GM12892 (cell line): ENCODE measurements at regions not wholly inside any gene's neighbourhood (a gene's known extent, or its start where the extent isn't known, plus 50 kb on each side); places are given as distances from the start of the nearest gene placed in this dataset.
"Not testable (repeated sequence)": the region's sequence is repeated elsewhere in the genome, so short reads cannot be mapped to it uniquely, and the experiment has no call there.

Source experiments
- DNase-seq: peaks from one replicate; pipeline ENCODE4 v3.0.0; 2011; ENCODE audit not compliant: insufficient read length
- FAIRE-seq: peaks from 2 replicates; lab custom pipeline; 2011; peaks lifted over from hg19 to GRCh38; lab: Jason Lieb, UNC
- POLR2A ChIP-seq: IDR thresholded peaks from 2 replicates; pipeline ENCODE4 v1.6.1; 2011; ENCODE audit warnings: low read depth, low read length, control low read depth
- POLR2AphosphoS5 ChIP-seq: IDR thresholded peaks from 2 replicates; pipeline ENCODE4 v1.6.1; 2011; ENCODE audit warnings: low read depth, low read length, control low read depth
- TAF1 ChIP-seq: IDR thresholded peaks from 2 replicates; pipeline ENCODE4 v1.6.1; 2011; ENCODE audit warnings: low read depth, mild to moderate bottlenecking, control low read depth, low read length, borderline replicate concordance

DNA sequence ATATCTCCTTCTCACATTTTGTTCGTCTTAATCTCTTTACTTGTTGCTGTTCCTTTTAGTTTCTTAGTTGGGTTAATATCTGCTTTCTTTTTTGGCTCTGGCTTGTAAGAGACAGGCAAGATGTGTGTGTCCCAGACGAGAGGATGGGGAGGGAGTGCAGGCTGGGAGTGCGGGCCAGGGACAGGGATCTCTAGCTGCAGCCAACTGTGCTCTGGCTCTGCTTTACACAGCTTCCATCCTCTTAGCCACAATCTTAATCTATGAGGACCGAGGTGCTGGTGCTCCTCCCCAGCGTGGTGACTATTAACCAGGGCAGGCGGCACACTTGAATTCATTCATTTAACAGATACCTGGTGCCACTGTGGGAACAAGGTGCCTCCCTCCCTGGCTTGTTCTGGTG is 70.9 kb upstream of the WASF3 start:
- TF ChIP-seq POLR2AphosphoS5 (no peak), TAF1 (no peak), POLR2A (no peak)
- DNase-seq (no peak), FAIRE-seq (no peak)

DNA sequence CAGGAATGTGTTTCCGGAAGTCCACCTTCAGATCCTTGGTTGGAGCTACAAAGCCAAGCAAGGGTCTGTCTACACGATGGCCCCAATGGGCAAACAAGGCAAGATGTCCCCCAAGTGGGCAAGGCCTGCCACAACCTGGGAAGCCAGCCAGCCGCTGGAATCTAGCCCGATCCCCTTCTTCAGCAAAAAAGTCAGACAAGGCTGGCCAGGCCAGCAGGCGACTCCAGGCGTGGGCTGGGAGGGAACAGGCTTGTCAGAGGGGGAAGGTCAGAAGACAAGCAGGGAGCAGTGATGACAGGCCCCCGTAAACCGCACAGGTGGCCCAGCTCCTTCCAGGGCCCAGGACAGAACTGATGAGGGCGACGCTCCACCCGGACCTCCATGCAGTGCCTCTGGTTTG is 69.7 kb upstream of the WASF3 start:
- FAIRE-seq (no peak), DNase-seq (no peak)
- no peak for TF ChIP-seq POLR2AphosphoS5
- no peak for TF ChIP-seq POLR2A
- no peak for TF ChIP-seq TAF1

DNA sequence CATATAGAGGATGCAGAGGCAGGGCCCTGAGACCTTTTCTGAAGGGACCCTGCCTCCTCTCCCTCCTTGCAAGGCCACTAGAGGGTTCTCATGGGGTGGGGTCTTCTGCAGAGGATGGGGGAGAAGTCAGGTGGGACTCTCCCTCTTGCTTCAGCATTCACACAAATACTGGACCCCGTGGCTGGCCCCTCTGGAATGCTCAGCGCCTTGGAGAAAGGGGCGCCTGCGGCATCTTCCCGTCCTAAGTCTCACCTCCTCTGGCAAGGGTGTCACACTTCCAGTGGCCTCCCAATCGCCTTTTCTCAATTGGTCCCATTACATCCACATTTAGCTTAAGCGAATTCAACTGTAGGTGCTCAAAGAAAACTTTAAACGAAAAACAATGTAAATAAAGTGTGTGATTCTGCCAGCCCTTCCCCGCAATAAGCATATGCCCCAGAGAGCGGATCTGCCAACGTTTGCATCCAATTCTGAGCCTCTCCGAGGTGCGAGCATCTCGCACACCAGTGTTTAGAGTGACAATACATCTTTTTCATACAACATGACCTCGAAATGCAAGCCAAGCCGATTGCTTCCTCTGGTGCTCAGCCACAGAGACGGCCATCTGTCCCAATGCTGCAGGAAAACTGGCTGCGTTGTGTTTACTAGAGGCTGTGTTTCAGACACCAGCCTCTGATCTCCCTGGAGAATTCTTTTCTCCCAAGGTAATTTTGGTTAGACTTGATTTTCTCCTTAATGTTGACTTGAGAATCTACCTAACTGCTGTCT is 69.1 kb upstream of the WASF3 start:
- TF ChIP-seq POLR2A (no peak), POLR2AphosphoS5 (no peak), TAF1 (no peak)
- DNase-seq: no peak
- FAIRE-seq: no peak

DNA sequence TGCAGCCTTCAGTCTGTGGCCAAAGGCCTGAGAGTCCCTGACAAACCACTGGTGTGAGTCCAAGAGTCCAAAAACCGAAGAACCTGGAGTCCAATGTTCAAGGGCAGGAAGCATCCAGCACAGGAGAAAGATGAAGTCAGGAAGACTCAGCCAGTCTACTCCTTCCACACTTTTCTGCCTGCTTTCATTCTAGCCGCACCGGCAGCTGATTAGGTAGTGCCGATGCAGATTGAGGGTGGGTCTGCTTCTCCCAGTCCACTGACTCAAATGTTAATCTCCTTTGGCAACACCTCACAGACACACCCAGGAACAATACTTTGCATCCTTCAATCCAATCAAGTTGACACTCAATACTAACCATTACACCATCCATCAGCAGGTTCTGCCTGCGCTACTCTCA is 65.2 kb upstream of the WASF3 start:
- not testable (repeated sequence) for FAIRE-seq, DNase-seq

DNA sequence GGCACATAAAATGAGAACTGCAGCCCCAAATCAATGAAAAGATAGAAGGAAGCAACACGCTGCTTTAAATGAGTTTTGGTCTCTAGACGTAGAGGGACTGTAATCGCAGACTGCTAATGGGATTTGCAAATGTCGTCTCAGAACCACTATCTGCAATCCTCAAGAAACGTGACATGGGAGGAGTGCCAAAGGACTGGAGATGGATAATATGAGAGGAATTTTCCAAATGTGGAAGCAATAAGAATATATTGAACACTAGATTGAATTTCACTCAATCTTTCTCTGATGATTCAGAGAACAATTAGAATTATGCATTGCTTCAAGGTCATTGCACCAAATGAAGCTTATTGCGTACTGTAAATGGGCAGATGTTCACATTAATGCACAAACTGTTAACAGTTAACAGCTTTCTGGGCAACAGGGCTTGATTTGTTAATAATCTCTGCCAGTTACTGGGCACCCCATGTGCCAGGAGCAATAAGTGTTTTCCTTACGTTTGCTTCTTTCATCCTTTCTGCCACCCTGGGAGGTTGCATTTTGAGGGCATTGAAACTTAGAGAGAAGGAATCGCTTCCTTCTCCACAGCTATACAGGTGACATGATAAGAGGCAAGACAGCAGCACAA is 62.8 kb upstream of the WASF3 start:
- DNase-seq (no peak), FAIRE-seq (no peak)
- TF ChIP-seq POLR2AphosphoS5: no peak
- TF ChIP-seq TAF1: no peak
- no peak for TF ChIP-seq POLR2A

DNA sequence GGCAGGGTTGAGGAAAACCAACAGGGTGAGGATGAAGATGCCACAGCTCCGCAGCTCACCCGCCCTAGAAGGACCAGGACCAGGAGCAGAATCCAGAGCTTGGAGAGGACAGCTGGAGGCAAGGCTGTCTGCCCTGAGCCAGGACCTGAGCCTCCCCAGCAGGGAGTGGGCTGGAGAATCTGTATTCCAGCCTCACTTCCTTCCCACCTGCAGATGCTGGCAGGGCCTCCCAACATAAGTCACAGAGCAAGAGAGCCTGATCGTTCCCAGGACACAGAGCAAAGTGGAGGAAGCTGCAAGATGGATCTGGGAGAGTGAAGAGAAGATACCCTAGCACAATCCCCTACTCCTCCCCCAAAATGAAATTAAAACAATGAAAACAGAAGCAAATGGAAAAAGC is 61.7 kb upstream of the WASF3 start:
- TF ChIP-seq POLR2A: no peak
- no peak for TF ChIP-seq TAF1
- no peak for TF ChIP-seq POLR2AphosphoS5
- FAIRE-seq: no peak

DNA sequence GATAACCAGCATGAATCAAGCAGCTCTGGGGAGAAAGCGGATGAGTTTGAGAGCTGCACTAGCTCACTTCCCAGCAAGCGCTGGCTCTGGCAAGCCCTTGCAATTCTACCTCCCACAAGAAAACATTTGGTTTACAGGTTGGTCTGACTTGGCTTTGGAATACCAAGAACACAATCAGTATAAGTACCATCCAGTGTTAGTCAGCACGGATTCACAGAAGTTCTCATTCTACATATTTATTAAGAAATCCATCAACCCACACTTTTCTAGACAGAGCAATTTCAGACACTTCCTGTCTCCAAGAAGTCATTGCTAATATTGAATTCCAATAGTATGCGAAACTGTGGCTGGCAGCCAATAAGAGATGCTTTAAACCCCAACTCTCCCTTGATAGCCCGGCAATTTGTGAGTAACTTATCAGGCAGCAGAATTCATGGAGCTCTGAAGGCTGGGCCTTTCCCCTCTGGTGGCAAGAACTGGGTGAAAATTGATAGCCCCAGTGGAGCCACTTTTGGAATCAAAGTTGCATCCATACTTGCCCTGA is 59.4 kb upstream of the WASF3 start:
- DNase-seq (no peak), FAIRE-seq (no peak)
- TF ChIP-seq POLR2AphosphoS5 (no peak), TAF1 (no peak), POLR2A (no peak)

More for the DNA sequence above, 61.7 kb upstream of the WASF3 start:
- no peak for DNase-seq

DNA sequence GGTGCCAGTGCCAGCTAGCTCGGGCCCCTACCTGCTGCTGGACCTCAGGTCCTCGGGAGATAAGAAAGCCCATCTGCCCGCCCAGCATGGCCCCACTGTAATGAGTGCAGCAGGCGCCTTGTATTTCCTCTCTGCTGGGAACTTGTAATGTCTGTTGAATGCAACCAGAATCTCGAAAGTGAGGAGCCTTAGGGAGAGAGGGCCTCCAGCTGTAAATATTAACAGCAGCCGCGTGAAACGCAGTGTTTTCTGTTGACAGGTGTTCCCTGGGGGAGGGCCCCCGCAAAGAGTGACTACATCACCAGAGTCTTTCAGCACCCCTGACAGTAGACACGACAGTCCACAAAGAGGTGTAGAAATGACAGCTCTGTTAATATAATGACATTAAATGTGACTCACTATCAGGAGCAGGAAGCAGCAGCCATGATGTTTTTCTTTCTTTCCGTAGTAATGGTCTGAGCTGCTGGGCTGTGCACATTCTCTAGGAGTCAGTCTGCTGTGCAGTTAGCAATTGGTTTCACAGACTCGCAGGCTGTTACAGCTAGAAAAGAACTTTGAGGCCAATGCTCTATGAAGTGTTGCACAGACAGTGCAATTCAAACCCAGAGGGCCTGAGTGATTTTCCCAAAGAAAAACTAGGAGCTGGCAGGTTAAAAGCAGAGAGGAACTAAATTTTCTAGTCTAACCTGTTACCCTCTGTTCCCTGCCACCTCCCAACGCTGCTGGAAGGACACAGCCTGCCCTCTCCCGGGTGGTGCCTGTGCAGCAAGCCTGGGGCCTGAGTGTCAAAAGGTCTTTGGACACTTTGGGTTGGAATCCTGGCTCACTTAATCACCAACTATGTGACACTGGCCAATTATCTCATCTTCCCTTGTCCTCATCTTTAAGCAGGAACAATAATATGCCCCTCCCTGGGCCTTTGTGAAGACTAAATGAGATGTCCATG is 58.6 kb upstream of the WASF3 start:
- no peak for FAIRE-seq
- no peak for DNase-seq
- TF ChIP-seq TAF1: no peak
- TF ChIP-seq POLR2A: no peak
- no peak for TF ChIP-seq POLR2AphosphoS5

DNA sequence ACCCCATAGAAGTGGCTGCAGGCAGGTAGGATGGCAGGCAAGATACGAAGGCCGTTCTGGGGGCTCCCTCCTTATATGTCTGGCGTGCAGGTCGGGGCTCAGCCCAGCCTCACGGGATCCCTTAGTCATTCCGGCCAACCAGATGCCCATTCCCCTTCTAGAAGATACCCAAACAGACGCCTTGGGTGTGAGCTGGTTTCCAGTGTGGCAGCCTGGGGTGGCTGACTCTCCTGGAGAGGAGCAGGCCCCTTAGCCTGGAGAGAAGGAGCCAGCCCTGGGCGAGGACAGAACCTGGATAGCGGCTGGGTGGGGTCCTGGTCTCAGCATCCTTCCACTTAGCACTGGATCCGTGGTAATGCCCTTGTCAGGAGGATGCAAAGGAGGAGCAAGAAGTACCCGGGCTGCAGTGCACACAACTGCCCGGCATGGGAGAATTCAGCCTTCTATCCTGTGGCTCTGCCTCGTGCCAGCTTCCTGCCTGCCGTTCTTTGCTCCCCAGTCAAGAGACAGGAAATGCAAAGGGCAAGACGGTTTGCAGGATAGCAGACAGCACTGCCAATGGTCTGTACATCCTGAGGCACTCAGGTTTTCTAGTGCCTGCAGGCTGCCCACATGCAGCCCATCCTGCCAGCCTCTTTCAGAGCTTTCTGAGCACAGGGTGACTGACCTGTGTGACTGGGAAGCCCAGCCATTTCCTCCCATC is 56.7 kb upstream of the WASF3 start:
- TF ChIP-seq POLR2AphosphoS5 (no peak), POLR2A (no peak), TAF1 (no peak)
- DNase-seq (no peak), FAIRE-seq (no peak)

DNA sequence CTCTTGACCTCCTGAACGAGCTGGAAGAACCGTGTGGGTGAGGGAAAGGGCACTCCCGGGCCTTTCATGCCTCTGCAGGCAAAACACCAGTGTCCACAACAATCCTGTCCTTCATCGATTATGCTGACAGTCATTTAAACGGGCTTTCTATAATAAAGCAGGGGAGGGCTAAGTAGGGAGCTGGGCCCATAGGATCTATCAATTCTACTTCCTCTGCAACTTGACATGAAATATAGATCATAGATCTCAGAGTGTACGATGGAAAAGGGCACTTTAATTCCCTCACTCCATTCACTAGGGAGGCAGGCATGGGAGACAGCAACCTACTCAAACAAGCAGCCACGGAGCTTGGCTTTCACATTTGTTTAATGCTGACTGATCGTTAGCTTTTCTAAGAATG is 55.8 kb upstream of the WASF3 start:
- TF ChIP-seq POLR2AphosphoS5: no peak
- no peak for TF ChIP-seq TAF1
- no peak for TF ChIP-seq POLR2A
- FAIRE-seq (no peak), DNase-seq (no peak)
